ENCODE measurements at regions not wholly inside any gene's neighbourhood (a gene's known extent, or its start where the extent isn't known, plus 50 kb on each side); places are given as distances from the start of the nearest gene placed in this dataset.
"Not testable (repeated sequence)": the region's sequence is repeated elsewhere in the genome, so short reads cannot be mapped to it uniquely, and the experiment has no call there.

- no peak for DNase-seq (ENCODE audit: low read depth, low spot score)
- H3K4me3 ChIP-seq (ENCODE audit: low read depth, low read length): no peak overlapping the region
- no peak for TF ChIP-seq CTCF (IDR thresholded peaks at IDR 0.05; ENCODE audit: low read depth, low read length)
- in situ Hi-C loops (cut with HindIII; ENCODE audit: low sequenced_read_pairs): no loop called here
Measured at GRCh38 chr2:136693966-136694365, 71.4 kb upstream of the THSD7B start.

GRCh38 chr2:136680079-136680478 is 85.3 kb upstream of the THSD7B start:
- H3K4me3 ChIP-seq (ENCODE audit: low read depth, low read length); in situ Hi-C loops (cut with HindIII; ENCODE audit: low sequenced_read_pairs); DNase-seq (ENCODE audit: low read depth, low spot score): not testable (repeated sequence)

- no peak overlapping the region for H3K4me3 ChIP-seq (ENCODE audit: low read depth, low read length)
- DNase-seq (ENCODE audit: low read depth, low spot score): no peak
- TF ChIP-seq CTCF (IDR thresholded peaks at IDR 0.05; ENCODE audit: low read depth, low read length): no peak
- in situ Hi-C loops (cut with HindIII; ENCODE audit: low sequenced_read_pairs): no loop called here
Measured at GRCh38 chr2:136665736-136666135, 99.6 kb upstream of the THSD7B start.

DNA sequence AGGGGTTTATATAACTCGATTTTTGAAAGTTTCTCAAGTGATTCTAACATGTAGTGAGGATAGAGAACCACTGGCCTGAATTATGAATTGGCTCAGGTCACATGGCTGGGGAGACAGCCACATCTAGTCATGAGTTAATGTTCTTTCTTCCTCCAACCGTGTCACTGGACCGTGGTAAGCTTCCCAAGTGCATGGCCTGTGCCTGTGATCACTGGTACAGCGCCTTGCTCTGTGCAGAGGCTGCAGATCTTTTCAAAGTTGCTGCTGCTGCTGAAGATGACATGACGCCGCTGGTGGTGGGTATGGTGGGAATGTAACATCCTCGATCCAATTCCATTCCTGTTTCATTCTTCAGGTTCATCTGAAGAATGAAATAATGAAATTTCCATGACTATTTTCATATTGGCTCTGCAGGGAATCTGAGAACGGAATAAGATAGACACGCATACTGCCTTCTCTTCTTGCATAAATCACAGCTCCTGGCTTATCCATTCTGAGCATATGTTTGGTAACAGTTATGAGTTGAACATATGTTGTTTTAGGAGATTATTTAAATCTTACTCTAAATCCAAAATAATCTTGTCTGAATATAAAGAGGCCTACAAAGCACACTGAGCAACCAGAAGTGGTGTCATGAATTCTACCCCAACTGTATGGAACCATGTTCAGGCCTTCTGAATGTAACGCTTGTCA is 100.5 kb upstream of the THSD7B start:
- TF ChIP-seq CTCF (IDR thresholded peaks at IDR 0.05; ENCODE audit: low read depth, low read length): no peak
- H3K4me3 ChIP-seq (ENCODE audit: low read depth, low read length): no peak overlapping the region
- in situ Hi-C loops (cut with HindIII; ENCODE audit: low sequenced_read_pairs): no loop called here
- no peak for DNase-seq (ENCODE audit: low read depth, low spot score)

GRCh38 chr2:136658201-136658600 is 107.1 kb upstream of the THSD7B start:
- no peak for TF ChIP-seq CTCF (IDR thresholded peaks at IDR 0.05; ENCODE audit: low read depth, low read length)
- in situ Hi-C loops (cut with HindIII; ENCODE audit: low sequenced_read_pairs): no loop called here
- H3K4me3 ChIP-seq (ENCODE audit: low read depth, low read length): no peak overlapping the region
- DNase-seq (ENCODE audit: low read depth, low spot score): no peak

DNA sequence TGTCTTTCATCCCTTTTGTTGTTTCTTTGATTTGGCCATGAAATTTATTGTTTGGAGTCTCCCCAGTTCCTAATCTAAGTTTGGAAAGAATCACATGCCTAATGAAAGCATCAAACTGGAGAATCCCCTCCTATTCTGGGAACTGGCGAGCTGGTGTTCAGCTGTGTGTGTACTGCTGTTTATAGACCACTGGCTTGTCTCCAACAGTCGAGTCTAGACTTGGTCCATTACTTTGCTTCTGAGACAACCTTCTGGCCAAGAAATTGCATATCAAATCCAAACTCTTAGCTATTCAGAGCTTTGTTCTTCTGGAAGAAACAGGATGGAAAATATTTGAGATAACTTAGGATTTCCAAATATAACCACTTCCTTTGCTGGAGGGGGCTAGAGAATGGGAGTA is 111.5 kb upstream of the THSD7B start:
- TF ChIP-seq CTCF (IDR thresholded peaks at IDR 0.05; ENCODE audit: low read depth, low read length): no peak
- in situ Hi-C loops (cut with HindIII; ENCODE audit: low sequenced_read_pairs): no loop called here
- no peak for DNase-seq (ENCODE audit: low read depth, low spot score)
- H3K4me3 ChIP-seq (ENCODE audit: low read depth, low read length): no peak overlapping the region

- no peak overlapping the region for H3K4me3 ChIP-seq (ENCODE audit: low read depth, low read length)
- no peak for DNase-seq (ENCODE audit: low read depth, low spot score)
- TF ChIP-seq CTCF (IDR thresholded peaks at IDR 0.05; ENCODE audit: low read depth, low read length): no peak
- in situ Hi-C loops (cut with HindIII; ENCODE audit: low sequenced_read_pairs): no loop called here
Measured at GRCh38 chr2:136651456-136652010, 113.8 kb upstream of the THSD7B start.

All from astrocyte of the spinal cord (primary cell).